GM21529 (cell line): ENCODE measurements at regions not wholly inside any gene's neighbourhood (a gene's known extent, or its start where the extent isn't known, plus 50 kb on each side); places are given as distances from the start of the nearest gene placed in this dataset.

Source experiments
- ATAC-seq: cut with Tn5 transposase; IDR thresholded peaks from one replicate; pipeline ENCODE4 v1.9.1; 2021; ENCODE audit not compliant: unreplicated experiment

DNA sequence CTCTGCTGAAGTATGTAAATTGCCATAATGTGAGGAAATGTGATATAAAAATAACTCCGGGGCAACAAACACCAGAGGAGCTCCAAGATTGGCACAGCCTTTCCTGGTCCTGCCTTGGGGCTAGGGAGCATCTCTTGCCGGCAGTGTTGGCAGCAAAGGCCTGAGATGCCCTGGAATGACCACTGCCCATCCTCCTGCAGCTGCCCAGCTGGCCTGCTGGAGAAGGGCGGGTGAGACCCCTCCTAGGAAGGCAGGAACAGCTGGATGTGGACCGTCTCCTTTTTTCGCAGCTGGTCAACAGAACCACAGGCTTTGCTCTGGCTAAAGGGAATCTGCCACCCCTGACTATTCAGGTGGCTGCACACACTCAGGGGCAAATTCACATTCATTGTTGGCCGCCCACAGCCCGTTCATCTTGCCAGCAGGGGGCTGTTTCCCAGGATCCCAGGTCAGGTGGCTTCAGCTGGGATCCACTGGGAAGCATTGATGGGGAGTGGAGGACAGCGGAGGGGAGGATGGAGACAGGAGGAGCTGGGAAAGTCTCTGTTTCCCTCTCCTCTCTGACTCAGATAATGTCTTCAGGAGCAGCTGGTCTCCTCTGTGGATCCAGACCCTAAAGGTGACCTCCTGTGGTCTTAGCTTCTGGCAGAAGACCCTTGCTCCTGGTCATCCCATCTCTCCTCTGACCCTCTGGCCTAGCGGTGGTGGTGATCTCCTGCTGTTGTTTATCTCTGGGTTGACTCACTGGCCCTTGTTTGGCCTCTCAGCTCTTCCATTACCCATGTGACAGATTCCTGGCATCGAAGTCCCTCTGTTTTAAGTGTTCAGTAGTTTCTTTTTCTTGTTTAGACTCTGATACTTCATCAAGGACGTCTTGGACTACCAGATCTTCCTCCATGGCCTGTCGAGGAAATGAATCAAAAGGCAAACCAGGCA is 336.7 kb downstream of the DHX35 start:
- ATAC-seq: no peak

DNA sequence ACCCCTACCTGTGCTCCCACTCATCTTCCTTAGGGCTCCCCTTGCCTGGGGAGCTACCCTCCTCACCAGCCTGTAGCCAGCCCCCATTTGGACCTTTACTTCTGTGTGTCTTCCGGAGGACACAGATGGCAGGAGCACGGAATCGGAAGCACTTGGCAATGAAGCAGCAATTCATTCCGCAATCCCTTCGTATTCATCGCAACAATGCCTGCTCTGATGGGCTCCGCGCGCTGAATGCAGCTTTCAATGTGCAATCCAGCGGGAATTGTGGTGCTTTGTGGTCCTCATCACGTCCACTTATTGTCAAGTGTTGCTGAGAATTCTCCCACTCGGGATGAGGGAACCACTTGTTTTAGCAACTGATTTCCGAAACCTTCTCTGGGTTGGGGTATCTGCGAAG is 336.0 kb downstream of the DHX35 start:
- no peak for ATAC-seq

DNA sequence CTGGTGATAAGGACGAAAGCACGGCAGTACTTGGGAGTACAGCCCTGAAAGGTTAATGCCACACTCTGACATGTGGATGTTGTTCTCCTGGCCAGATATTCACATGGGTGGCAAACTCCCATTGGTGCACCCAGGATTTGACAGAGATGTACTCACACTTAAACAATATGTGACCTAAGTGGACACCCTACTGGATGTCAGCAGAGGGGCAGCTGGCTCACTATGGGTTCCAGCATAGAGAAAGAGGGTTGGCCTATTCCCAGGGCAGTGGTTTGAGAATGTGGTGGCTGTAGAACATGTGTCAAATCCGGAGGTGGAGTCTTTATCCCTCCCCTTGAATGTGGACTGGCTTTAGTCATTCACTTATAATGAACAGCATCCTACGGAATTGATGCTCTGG is 333.2 kb downstream of the DHX35 start:
- ATAC-seq: no peak

DNA sequence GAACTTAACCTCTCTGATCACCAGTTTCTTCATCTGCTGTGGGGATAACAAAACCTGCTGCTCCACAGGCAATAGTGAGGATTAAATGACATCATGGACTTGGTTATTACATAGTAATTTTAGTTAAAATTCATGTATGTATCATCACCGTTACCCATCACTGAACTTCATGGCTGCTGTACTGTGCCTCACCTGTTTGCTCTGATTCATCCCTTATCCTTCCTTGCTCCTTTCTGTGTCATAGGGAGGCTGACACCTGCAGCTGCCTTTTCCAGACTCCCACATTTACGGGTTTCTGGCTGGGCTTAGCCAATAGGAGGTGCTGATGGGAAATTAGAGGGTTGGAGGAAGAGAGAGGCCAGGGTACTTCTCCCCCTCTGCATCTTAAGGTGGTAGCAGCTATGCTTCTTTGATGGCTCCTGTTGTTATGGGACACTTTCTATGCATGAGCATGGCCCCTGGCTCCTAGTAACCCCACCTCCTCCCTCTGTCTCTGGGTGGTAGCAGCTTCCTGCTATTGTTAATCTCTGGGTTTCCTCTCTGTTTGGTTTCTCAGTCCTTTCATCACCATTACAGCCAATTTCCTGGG is 332.1 kb downstream of the DHX35 start:
- ATAC-seq: no peak

DNA sequence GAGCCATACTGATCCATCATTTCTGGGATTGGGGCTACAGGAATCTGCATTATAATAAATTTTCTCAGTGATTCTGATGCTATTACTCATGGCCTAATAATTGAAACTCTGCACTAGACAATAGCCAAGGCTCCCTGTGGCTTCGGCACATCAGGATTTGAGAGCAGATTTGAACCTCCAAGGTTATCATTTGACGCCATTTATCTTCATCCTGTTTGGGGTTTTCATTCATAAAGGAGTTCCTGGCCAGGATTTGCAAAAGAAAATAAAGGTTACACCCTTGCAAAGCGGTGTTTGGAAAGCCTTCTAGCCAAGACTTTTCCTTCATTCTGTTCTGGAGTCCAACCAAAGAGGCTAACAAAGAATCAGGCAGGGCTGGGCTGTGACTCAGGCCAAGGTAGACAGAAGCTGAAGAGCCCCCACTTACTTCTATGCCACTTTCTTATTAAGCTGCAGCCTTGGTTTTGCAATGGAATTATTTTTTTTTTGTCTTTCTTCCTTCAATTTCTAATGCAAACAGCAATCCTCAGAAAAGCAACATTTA is 330.1 kb downstream of the DHX35 start:
- ATAC-seq: no peak

DNA sequence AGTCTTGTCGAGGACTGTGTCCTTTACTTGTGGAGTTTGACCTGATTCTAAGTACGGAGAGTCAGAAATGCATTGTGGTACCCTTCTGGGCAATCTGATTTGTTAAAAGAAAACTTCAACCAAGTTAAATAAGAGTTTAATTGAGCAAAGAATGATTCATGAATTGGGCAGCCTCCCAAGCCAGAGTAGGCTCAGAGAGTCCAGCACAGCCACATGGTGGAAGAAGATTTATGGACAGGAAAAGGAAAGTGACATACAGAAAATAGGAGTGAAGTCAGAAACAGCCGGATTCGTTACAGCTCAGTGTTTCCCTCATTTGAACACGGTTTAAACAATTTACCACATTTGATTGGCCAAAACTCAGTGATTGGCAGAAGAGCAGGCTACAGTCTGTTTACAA is 329.2 kb downstream of the DHX35 start:
- ATAC-seq: no peak

DNA sequence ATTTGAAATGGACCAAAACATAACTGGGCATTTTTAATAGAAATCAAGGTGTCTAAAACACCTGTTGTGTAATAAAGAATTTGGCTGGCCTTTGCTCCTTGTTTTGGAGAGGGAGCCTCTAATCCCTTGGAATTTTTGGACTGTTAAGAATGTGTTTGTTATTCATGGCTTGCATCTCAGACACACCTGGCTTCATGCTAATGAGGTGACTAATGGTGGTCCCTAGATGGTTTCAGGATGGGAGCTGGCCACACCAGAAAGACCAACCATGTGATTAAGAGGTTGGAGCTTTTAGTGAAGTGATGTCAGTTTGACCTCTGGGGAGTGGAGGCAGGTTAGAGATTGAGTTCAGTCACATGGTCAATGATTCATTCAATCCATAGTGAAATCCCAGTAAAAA is 328.4 kb downstream of the DHX35 start:
- no peak for ATAC-seq

DNA sequence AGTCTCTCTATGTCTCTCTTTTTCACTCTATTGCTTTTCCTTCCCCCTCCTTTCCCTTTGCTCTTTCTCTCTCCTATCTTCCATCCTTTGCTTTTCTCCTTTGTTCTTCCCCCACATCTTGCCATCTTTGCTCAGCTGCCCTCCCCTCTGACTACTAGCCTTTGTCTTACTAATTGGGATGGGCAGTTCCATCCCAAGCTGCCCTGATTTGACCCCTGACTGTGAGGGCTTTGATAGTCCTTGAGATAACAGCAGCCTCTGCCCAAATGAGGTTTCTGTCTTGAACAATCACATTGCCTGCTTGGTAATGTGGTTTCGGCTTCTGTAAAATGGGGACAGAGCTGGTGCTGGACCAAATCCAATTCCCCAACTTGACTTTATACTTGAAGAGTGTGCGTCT is 327.7 kb downstream of the DHX35 start:
- no peak for ATAC-seq

DNA sequence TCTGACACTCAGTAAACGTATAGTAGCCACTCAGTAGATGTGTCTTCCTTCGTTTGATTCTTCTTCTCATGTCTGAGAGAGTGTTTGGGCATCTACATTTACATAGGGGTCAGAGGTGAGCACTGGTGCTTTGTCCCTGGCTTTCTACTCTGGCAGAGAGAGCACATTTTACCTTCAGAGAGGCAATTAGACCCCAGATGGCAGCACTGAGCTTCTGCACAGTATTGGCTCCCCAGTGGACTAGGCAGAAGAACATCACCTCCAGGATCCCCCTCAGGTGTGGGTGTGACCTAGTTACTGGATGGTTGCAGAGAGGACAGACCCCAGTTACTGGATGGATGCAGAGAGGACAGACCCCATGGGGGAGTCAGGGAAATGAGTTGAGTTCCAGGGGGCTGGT is 327.2 kb downstream of the DHX35 start:
- no peak for ATAC-seq

DNA sequence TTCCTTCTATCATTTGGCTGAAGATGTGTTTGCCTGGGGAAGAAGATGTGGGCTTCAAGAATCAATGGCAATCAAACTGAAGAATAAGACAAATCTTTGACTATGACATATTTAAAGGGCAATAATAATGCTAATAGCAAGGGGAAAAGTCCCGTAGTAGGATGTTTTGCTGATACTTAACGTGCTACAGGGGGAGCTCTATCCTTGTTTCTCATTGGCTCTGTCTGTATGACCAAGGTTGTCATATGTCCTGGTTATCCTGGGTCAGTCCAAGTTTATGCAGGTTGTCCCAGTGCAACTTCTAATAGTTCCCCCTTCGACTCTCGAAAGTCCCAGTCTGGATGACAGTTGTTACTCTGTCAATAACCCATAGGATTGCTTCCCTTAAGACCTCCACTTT is 321.3 kb downstream of the DHX35 start:
- ATAC-seq: no peak

DNA sequence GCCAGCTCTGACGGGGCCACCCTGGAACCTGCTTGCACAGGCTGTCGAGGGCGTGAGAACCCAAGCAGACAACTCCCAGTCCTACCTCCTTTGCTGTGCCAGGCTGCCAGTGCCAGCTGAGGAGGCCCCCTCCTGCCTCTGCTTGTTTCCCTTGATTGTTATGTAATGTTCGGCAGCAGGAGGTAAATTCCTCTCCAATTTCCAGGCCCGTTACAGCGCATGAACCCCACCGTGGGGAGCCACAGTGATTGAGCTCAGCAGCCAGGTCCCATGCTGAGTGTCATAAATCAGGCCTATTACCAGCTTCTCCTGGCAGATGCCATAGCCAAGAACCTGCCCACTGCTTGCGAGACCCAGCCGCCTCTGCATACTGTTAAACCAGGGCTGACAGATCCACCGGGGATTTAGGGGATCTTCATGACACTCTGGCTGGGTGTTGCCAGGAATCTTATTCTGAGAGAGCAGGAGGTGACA is 320.5 kb downstream of the DHX35 start:
- no peak for ATAC-seq

DNA sequence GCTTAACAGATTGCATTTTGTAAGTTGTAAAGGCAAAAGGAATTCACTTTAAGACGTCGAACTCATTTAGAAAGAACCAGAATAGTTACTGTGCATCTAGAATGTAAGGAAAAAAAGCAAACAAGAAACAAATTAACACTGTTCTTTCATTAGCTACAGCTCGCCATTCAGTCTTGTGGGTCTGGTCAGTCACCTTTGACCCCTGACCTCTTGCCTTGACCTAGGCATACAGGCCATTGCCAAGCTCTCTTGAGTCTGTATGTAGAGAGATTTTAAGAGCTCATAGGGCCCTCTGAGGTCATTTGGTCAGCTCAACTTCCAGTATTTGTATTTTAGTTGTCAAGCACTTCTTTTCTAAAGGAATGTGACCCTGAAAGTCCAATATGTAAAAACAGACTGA is 318.7 kb downstream of the DHX35 start:
- ATAC-seq: no peak

DNA sequence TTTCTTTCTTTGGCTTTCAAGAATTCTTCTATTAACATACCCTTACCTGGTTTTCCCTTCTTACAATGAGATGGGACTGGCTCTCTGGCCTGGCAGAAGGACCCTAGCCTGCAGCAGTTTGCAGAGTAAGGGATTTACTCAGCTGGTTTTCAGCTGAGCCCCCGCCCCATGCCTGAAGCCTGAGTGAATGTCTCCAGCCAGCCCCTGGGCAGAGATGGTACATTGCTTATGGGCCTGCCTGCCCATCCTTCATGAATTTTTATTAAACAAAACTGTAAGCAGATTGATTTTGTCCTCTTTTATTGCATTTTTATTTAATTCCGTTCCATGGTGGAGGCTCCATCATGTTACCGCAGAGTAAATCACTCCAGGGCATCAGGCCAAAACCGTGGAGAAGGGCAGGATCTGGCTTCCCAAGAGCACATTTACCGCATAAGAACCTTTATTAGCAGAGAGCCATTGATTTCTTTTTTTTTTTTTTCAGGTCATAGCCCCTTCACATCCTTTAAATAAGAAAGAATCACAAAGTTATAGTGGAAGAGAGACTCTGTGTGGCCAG is 316.2 kb downstream of the DHX35 start:
- ATAC-seq: no peak

DNA sequence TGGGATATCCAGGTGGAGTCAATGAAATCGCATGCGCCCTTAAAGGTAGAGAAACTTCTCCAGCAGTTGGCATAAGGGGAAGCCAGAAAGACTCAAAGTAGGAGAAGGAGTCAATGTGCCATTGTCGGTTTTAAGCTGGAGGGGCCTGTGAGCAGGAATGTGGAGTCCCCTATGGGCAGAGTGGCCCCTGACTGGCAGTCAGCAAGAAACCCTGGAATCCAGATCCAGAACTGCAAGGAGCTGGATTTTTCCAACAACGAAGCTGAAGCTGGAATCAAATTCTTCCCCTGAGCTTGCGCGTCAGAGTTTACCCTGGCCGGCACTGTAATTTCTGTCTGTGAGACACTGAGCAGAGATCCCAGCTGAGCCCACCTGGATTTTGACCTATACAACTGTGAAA is 315.0 kb downstream of the DHX35 start:
- ATAC-seq: no peak

DNA sequence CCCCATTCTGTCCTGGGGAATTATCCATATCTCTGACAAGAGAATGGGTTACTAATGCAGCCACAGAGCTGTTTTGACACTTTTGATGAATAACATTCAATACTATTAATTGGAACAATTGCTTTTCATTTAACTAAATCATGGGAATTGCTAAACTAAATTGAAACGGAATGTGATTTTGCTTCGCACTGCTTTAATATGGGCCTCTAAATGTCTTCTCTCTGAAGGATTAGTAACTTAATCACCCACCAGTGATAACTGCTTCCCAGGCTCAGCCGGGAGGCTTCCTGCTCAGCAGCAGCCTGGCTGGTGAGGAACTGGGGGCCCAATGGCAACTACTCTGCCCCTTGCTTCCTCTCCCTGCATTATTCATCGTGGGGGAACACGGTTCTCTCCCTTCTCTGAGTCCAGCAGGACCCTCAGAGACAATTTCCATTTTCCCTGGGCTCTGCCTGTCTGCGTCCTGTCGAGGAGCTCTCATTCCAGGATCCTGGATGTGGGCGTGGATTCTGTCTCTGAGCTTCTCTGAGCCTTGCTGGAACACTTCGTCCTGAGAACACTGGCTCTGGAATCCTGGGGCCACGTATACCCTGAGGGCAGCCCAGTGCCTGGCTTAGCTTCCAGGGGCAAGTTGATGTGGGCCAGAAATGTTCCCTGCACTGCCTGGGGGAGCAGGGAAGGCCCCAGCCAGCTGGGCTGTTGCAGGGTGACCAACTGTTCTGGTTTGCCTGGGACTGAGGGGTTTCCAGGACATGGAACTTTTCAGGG is 308.9 kb downstream of the DHX35 start:
- no peak for ATAC-seq

DNA sequence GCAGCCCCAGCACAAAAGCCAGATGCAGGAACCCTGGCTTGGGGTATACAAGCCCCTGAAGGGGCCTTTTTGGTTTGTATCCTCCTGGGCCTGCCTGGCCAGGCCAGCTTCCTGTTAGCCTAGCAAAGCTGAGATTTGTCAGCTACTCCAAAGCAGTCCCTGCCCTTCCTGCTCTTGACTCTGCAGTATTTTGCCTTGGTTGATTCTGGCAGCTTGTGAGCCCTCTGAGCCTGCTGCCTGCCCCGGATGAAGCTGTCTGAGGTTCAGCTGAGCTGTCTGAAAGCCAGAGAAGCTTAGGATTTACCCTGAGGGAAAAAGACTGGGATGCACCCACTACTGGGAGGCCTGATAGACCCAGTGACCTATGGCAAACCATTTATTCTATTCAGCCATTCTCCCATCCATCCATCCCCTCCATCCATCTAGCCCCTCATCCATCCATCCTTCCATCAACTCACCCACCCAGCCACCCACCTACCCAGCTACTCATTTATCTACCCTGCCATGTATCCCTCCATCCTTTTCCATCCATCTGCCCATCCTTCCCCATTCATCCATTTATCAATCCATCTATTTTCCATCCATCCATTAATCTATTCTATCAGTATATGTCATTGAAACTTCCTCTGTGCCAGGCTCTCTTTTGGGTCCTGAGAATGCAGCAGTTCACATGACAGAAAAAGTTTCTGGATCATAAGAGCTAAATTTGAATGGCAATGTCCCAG is 307.5 kb downstream of the DHX35 start:
- no peak for ATAC-seq

DNA sequence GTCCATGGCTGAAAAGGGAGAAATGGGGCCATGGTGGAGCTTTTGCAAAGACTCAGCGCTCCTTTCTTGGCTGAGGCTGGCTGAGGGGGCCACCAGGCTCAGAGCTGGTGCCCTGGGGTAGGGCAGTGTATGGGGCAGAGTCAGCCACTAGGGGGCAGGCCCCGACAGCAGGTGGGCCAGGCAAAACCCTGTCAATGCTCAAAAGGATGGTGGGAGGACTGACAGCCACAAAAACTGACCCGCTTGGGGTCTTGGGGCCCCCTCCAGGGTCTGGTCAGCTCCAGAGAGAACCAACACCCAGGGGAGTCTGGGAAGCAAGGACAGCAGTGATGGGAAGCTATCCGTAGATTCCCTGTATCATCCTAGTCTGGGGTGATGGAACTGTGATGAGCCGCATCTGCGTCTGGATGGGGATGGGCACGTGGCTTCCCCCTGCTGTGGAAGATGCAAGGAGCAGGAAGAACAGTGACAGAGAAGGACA is 306.9 kb downstream of the DHX35 start:
- ATAC-seq: peak; percentile 56

DNA sequence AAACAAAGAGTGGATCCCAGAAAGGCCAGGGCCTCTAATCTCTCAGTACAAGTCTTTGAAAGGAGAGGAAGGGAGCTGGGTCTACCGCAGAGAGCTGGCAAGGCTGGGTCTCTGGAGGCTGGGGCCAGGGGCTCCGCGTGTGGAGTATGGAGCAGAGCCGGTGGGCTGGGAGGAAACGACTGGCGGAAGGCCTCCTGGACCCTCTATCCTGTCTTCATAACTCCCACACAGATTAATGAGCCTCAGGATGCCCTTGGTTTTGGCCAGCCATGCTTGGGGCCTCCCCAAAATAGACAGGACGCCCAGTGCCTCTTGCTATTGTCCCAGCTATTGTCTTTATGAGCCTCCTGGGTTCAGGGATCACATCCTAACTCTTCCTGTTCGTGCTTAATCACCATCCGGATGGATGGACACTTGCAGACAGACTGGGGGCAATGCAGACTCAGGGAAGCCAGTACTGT is 306.4 kb downstream of the DHX35 start:
- ATAC-seq: no peak

DNA sequence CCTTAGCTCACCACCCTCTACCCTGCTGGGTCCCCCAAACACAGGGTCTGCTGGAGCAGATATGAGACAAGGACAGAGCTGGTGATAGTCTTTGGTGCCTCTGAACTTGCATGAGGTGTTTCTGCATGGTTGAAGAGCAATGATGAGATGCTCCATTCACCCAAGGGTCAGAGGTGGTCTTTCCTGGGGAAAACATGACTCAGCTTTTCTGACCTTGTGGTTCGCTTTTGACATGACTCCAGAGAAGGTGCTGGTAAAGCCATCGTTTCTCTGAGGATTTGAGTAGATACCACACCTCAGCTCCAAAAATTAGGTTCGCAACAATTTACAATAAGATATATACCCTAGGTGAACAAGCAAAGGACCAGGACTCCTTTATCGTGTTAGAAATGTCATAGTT is 304.8 kb downstream of the DHX35 start:
- no peak for ATAC-seq

DNA sequence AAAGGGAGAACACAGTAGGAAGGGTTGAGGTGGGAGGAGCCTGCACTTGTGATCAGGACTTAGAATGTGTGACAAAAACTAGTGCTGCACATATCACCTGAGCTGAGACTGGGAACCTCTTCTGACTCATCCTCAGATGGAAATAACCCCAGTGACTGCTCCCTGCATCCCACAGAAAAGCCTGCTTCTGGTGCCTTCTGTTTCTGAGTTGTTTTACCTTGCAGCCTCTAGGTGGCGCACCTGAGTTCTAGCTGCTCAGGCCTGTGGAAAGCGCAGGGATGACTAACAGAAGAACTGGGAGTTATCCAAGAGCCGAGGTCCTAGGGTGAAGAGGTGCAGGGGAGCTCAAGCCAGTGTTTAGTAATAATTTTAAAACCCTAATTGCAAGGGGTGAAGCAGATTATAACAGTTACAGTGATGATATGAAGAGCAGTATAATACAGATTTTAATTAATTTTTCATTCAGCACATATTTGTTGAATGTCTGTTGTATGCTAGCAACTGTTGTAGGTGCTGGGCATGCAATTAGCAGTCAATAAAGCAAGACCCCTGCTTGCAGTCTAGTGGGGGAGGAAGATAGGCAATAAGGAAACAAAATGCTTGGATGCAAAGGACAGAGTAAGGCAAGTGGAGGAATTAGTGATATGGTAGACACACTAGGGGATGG is 302.5 kb downstream of the DHX35 start:
- peak; percentile 42 for ATAC-seq
